ENCODE measurements at regions not wholly inside any gene's neighbourhood (a gene's known extent, or its start where the extent isn't known, plus 50 kb on each side); places are given as distances from the start of the nearest gene placed in this dataset.

DNA sequence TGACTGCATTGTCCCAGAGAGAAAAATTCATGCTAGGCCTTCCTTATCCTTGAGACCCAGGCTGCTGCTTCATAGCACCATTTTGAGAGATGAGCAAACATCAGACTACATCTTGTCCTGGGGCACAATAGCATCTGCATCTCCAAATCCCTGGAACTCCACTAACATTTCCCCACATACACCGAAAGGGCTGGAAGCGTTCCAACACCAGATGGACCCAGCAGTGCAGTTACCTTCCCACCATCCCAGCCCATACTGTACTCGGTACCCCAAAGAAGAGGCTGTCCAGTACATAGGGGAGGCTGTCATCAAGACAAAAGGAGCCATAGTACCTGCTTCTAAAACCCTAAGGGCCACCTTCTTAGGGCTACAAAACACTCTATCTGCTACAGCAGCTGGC, 547.2 kb upstream of the CHORDC1 start:
- H3K4me1 ChIP-seq, result no peaks in the 10 kb centered on the region
- H3K36me3 ChIP-seq, result no peaks in the 10 kb centered on the region
- H3K4me3 ChIP-seq, result no peak overlapping the region
- intact Hi-C loops (cut with DNase I), result no loop called here
- no peaks in the 10 kb centered on the region for H3K27me3 ChIP-seq
- no peak for DNase-seq (ENCODE audit: low spot score in 2 of 2)
- peaks cover 0 to 6% of the 10 kb centered on the region in 2 donors for H3K9me3 ChIP-seq
- H3K27ac ChIP-seq, result no peak overlapping the region
- TF ChIP-seq CTCF (IDR thresholded peaks at IDR 0.05), result no peak

- no peak for DNase-seq (ENCODE audit: low spot score in 2 of 2)
- Histone ChIP-seq H3K27me3 (no peaks in the 10 kb centered on the region), H3K36me3 (no peaks in the 10 kb centered on the region), H3K4me3 (no peak overlapping the region), H3K9me3 (peaks cover 0 to 3% of the 10 kb centered on the region in 2 donors), H3K4me1 (no peaks in the 10 kb centered on the region), H3K27ac (no peak overlapping the region)
- TF ChIP-seq CTCF (IDR thresholded peaks at IDR 0.05), result no peak
- intact Hi-C loops (cut with DNase I), result no loop called here
These were observed 543.3 kb upstream of the CHORDC1 start for GRCh38 chr11:90766121-90766520.

GRCh38 chr11:90764691-90765090, 541.8 kb upstream of the CHORDC1 start:
- H3K9me3 ChIP-seq, result no peaks in the 10 kb centered on the region
- no peak for TF ChIP-seq CTCF (IDR thresholded peaks at IDR 0.05)
- H3K4me3 ChIP-seq, result no peak overlapping the region
- no peak overlapping the region for H3K27ac ChIP-seq
- no peaks in the 10 kb centered on the region for H3K36me3 ChIP-seq
- no peaks in the 10 kb centered on the region for H3K27me3 ChIP-seq
- no peak for DNase-seq (ENCODE audit: low spot score in 2 of 2)
- intact Hi-C loops (cut with DNase I), result no loop called here
- no peaks in the 10 kb centered on the region for H3K4me1 ChIP-seq

DNA sequence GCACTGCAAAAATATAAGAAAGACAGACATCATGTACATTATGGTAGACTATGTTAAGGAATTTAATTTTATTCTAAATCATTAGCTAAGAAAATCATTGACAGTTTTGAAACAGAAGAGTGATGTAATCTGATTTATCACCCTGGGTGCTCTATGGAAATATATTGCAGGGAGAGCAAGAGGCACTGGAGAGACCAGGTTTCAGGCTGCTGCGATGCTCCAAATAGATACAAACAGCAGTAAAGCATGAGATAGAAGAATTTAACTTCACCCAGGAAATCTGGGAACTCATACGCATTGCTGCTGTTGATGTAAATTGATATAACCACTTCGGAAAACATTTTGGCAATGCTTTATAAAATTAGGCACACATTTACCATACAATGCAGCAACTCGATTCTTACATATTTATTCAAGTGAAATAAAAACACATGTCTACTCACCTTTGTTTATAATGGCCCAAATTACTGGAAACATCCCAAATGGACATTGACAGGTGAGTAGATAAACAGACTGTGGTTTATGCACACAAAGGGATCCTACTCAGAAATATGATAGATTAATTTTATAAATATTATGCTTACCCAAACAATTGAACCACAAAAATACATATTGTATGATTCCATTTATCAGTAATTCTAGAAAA, 535.1 kb upstream of the CHORDC1 start:
- no peak for TF ChIP-seq CTCF (IDR thresholded peaks at IDR 0.05)
- no peak overlapping the region for H3K4me3 ChIP-seq
- no peaks in the 10 kb centered on the region for H3K9me3 ChIP-seq
- H3K36me3 ChIP-seq, result no peaks in the 10 kb centered on the region
- no peaks in the 10 kb centered on the region for H3K4me1 ChIP-seq
- no peak overlapping the region for H3K27ac ChIP-seq
- intact Hi-C loops (cut with DNase I), result no loop called here
- DNase-seq (ENCODE audit: low spot score in 2 of 2), result no peak
- H3K27me3 ChIP-seq, result no peaks in the 10 kb centered on the region

DNA sequence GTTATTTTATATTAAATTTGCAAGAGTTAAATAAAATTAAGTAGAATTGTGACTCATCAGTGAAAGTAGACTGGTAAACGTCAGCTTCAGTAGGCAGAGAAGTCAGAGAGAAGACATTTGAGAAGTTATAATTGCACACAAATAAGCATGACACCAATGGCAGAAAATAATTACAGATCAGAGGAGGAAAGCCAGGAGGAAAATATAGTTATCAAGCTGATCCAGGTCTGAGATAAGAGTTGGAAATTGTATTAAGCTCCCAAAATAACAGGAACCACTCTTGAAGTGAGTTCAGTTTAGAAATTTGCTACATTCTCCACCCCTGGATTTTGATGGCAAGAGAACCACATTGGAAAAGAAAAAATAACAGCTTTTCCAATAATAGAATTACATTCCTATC, 533.8 kb upstream of the CHORDC1 start:
- Histone ChIP-seq H3K27ac (no peak overlapping the region), H3K36me3 (no peaks in the 10 kb centered on the region), H3K4me3 (no peak overlapping the region), H3K4me1 (no peaks in the 10 kb centered on the region), H3K27me3 (no peaks in the 10 kb centered on the region), H3K9me3 (no peaks in the 10 kb centered on the region)
- no peak for TF ChIP-seq CTCF (IDR thresholded peaks at IDR 0.05)
- intact Hi-C loops (cut with DNase I), result no loop called here
- DNase-seq (ENCODE audit: low spot score in 2 of 2), result no peak

- intact Hi-C loops (cut with DNase I), result no loop called here
- Histone ChIP-seq H3K9me3 (no peaks in the 10 kb centered on the region), H3K27ac (no peak overlapping the region), H3K27me3 (no peaks in the 10 kb centered on the region), H3K4me1 (no peaks in the 10 kb centered on the region), H3K36me3 (no peaks in the 10 kb centered on the region), H3K4me3 (no peak overlapping the region)
- DNase-seq (ENCODE audit: low spot score in 2 of 2), result no peak
- no peak for TF ChIP-seq CTCF (IDR thresholded peaks at IDR 0.05)
These were observed 530.7 kb upstream of the CHORDC1 start for GRCh38 chr11:90753546-90753945.

Measured in ascending aorta (tissue), 2 donors.